ENCODE measurements at regions not wholly inside any gene's neighbourhood (a gene's known extent, or its start where the extent isn't known, plus 50 kb on each side); places are given as distances from the start of the nearest gene placed in this dataset.

- no peak for DNase-seq
Measured at GRCh38 chr1:219798283-219799030, 129.9 kb downstream of the SLC30A10 start.

GRCh38 chr1:219797683-219798082 is 130.7 kb downstream of the SLC30A10 start:
- no peak for DNase-seq

GRCh38 chr1:219797009-219797408 is 131.3 kb downstream of the SLC30A10 start:
- DNase-seq: no peak

GRCh38 chr1:219795363-219795917 is 132.9 kb downstream of the SLC30A10 start:
- no peak for DNase-seq

- DNase-seq: no peak
Measured at GRCh38 chr1:219794085-219794743, 134.1 kb downstream of the SLC30A10 start.

- no peak for DNase-seq
Measured at GRCh38 chr1:219792337-219793021, 135.9 kb downstream of the SLC30A10 start.

- no peak for DNase-seq
Measured at GRCh38 chr1:219791766-219792165, 136.6 kb downstream of the SLC30A10 start.

- no peak for DNase-seq
Measured at GRCh38 chr1:219790834-219791615, 137.3 kb downstream of the SLC30A10 start.

- no peak for DNase-seq
Measured at GRCh38 chr1:219788700-219789099, 139.7 kb downstream of the SLC30A10 start.

- no peak for DNase-seq
Measured at GRCh38 chr1:219788091-219788490, 140.3 kb downstream of the SLC30A10 start.

- peak; percentile 69 for DNase-seq
Measured at GRCh38 chr1:219784660-219785381, 143.5 kb downstream of the SLC30A10 start.

- peak; percentile 92 for DNase-seq
Measured at GRCh38 chr1:219783605-219784235, 144.6 kb downstream of the SLC30A10 start.

GRCh38 chr1:219782929-219783328 is 145.4 kb downstream of the SLC30A10 start:
- DNase-seq: no peak

- no peak for DNase-seq
Measured at GRCh38 chr1:219782311-219782710, 146.0 kb downstream of the SLC30A10 start.

- no peak for DNase-seq
Measured at GRCh38 chr1:219781491-219781890, 146.9 kb downstream of the SLC30A10 start.

GRCh38 chr1:219778793-219779369 is 149.5 kb downstream of the SLC30A10 start:
- DNase-seq: no peak

- no peak for DNase-seq
Measured at GRCh38 chr1:219778110-219778509, 150.2 kb downstream of the SLC30A10 start.

- no peak for DNase-seq
Measured at GRCh38 chr1:219774386-219774785, 154.0 kb downstream of the SLC30A10 start.

GRCh38 chr1:219773775-219774174 is 154.6 kb downstream of the SLC30A10 start:
- DNase-seq: no peak

GRCh38 chr1:219773110-219773509 is 155.2 kb downstream of the SLC30A10 start:
- no peak for DNase-seq
